ENCODE measurements at regions not wholly inside any gene's neighbourhood (a gene's known extent, or its start where the extent isn't known, plus 50 kb on each side); places are given as distances from the start of the nearest gene placed in this dataset.

DNA sequence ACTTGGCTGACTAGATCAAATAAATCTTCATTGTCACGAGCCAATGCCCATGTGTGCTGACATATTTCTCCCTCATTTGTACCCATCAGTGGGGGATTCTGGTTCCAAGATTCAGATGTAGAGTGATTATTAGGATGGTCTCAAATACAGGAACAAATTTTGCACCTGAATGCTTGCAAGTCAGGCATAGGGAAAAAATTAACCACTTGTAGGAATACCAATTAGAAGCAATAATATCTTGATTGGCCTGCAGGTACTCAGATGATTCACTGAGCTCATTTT, 69.5 kb downstream of the DMAC1 start:
- no peaks in the 10 kb centered on the region for H3K9me3 ChIP-seq (ENCODE audit: control insufficient read depth, low read depth, low read length)
- no peaks in the 10 kb centered on the region for H3K9me1 ChIP-seq (ENCODE audit: control insufficient read depth, extremely low read depth, insufficient read depth, low read length)
- FAIRE-seq (no peak), DNase-seq (ENCODE audit: low read depth, low spot score) (no peak)
- H4K20me1 ChIP-seq (ENCODE audit: control insufficient read depth, extremely low read depth, insufficient read depth, low read length), result no peaks in the 10 kb centered on the region
- H3K4me3 ChIP-seq (ENCODE audit: control insufficient read depth in 2 of 3, extremely low read depth in 1 of 3, insufficient read depth in 2 of 3, low read depth in 1 of 3, low read length in 3 of 3), result no peak overlapping the region
- H3K27ac ChIP-seq (ENCODE audit: control insufficient read depth, insufficient read depth, low read length), result no peak overlapping the region
- TF ChIP-seq EZH2 (IDR thresholded peaks at IDR 0.05; ENCODE audit: low read length) (no peak), CTCF (optimal IDR thresholded peaks at IDR 0.05 in 1 of 3, IDR thresholded peaks at IDR 0.05 in 1 of 3, conservative IDR thresholded peaks at IDR 0.05 in 1 of 3; ENCODE audit: extremely low read depth in 1 of 3, insufficient read depth in 2 of 3, low read length in 3 of 3) (no peak)
- no peak overlapping the region for H3K4me2 ChIP-seq (ENCODE audit: control insufficient read depth, extremely low read depth, insufficient read depth, low read depth, low read length)
- H3K36me3 ChIP-seq (ENCODE audit: control insufficient read depth in 2 of 2, extremely low read depth in 1 of 2, insufficient read depth in 2 of 2, low read length in 2 of 2), result no peaks in the 10 kb centered on the region
- dilution Hi-C loops (cut with MboI; ENCODE audit: extremely low pct_ligation_motif_present, low sequenced_read_pairs), result no loop called here
- H3K9ac ChIP-seq (ENCODE audit: control insufficient read depth, extremely low read depth, insufficient read depth, low read length), result no peak overlapping the region
- no peaks in the 10 kb centered on the region for H3K27me3 ChIP-seq (ENCODE audit: control insufficient read depth, extremely low read depth, insufficient read depth, low read length)
- no peaks in the 10 kb centered on the region for H3K79me2 ChIP-seq (ENCODE audit: control insufficient read depth, insufficient read depth, low read length)
- no peaks in the 10 kb centered on the region for H3K4me1 ChIP-seq (ENCODE audit: control insufficient read depth, extremely low read depth, insufficient read depth, low read length)
- H2AFZ ChIP-seq (ENCODE audit: control insufficient read depth, low read length), result no peak overlapping the region

DNA sequence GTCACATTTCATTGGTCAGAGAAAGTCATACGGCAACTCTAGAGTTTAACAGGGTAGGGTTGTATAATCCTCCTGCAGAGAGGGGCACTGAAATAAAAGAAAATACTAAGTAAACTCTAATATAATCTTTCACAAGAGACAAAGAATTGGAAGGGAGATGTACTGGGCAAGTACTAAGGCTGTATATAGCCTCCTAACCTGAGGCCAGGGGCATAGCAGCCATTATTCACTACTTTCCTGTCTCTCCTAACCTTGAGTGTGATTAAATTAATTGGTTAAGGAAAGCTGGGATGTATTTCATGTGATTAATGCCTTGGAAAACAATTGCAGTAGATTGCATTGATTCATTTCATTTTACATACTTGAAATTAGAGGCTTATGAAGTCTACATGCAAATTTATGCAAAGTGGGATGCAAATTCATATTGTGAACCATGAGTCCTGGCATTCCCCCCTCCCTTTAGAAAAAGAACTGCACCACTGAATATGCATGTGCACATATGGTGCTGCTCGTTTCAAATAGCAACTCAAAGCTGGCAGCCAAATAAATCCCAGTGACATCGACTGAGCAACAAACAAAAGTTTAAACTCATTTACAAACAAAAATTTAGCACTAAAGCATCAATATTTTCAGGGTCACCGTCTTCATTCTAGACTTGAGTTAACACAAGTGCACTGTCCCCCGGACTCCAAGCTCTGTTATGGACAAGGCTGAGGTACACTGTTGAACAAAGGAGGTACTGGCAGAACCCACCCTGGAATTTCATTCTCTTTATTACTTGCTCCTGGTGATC, 70.0 kb downstream of the DMAC1 start:
- FAIRE-seq, result no peak
- dilution Hi-C loops (cut with MboI; ENCODE audit: extremely low pct_ligation_motif_present, low sequenced_read_pairs), result no loop called here

More for the DNA sequence above, 70.0 kb downstream of the DMAC1 start:
- no peak for DNase-seq (ENCODE audit: low read depth, low spot score)
- Histone ChIP-seq H3K9ac (ENCODE audit: control insufficient read depth, extremely low read depth, insufficient read depth, low read length) (no peak overlapping the region), H2AFZ (ENCODE audit: control insufficient read depth, low read length) (no peak overlapping the region), H3K27me3 (ENCODE audit: control insufficient read depth, extremely low read depth, insufficient read depth, low read length) (no peaks in the 10 kb centered on the region), H3K36me3 (ENCODE audit: control insufficient read depth in 2 of 2, extremely low read depth in 1 of 2, insufficient read depth in 2 of 2, low read length in 2 of 2) (no peaks in the 10 kb centered on the region), H3K4me2 (ENCODE audit: control insufficient read depth, extremely low read depth, insufficient read depth, low read depth, low read length) (no peak overlapping the region), H3K27ac (ENCODE audit: control insufficient read depth, insufficient read depth, low read length) (no peak overlapping the region), H3K79me2 (ENCODE audit: control insufficient read depth, insufficient read depth, low read length) (no peaks in the 10 kb centered on the region), H3K9me3 (ENCODE audit: control insufficient read depth, low read depth, low read length) (no peaks in the 10 kb centered on the region), H4K20me1 (ENCODE audit: control insufficient read depth, extremely low read depth, insufficient read depth, low read length) (no peaks in the 10 kb centered on the region), H3K4me3 (ENCODE audit: control insufficient read depth in 2 of 3, extremely low read depth in 1 of 3, insufficient read depth in 2 of 3, low read depth in 1 of 3, low read length in 3 of 3) (no peak overlapping the region), H3K9me1 (ENCODE audit: control insufficient read depth, extremely low read depth, insufficient read depth, low read length) (no peaks in the 10 kb centered on the region), H3K4me1 (ENCODE audit: control insufficient read depth, extremely low read depth, insufficient read depth, low read length) (no peaks in the 10 kb centered on the region)
- TF ChIP-seq EZH2 (IDR thresholded peaks at IDR 0.05; ENCODE audit: low read length), result no peak
- TF ChIP-seq CTCF (optimal IDR thresholded peaks at IDR 0.05 in 1 of 3, IDR thresholded peaks at IDR 0.05 in 1 of 3, conservative IDR thresholded peaks at IDR 0.05 in 1 of 3; ENCODE audit: extremely low read depth in 1 of 3, insufficient read depth in 2 of 3, low read length in 3 of 3), result no peak

All from keratinocyte (primary cell).